HG03025 (cell line): ENCODE measurements at regions not wholly inside any gene's neighbourhood (a gene's known extent, or its start where the extent isn't known, plus 50 kb on each side); places are given as distances from the start of the nearest gene placed in this dataset.
"Not testable (repeated sequence)": the region's sequence is repeated elsewhere in the genome, so short reads cannot be mapped to it uniquely, and the experiment has no call there.

Experiments
- ATAC-seq: cut with Tn5 transposase; IDR thresholded peaks from one replicate; pipeline ENCODE4 v1.9.1; 2021; ENCODE audit warnings: mild to moderate bottlenecking, moderate library complexity; ENCODE audit not compliant: unreplicated experiment, low FRiP score

DNA sequence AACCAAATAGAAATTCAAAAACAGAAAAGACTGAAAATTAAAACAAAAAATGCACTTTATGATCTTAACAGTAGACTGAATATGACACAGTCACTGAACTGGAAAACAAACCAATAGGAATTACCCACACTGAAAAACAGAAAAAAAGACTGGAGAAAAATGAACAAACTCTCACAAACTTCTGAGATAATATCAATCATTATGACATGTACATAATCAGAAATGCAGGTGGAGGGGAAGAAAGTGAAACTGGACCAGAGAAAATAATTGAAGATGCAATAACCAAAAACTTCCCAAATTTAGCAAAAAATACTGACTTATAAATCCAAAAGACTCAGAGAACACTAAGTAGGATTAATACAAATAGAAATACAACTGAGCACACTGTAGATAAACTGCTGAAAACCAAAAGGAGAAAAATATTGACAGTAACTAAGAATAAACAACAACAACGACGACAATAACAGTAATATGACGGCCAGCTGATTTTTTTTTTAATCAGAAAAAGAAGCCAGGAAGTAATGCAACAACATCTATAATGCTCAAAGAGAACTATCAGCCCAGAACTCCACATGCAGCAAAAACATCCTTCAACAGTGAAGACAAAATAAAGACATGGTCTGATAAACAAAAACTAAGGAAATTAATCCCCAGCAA lies 108.1 kb downstream of the ZFAND4 start:
- no peak for ATAC-seq

GRCh38 chr10:45561952-45562351 lies 110.6 kb downstream of the ZFAND4 start:
- ATAC-seq, result no peak

- ATAC-seq, result no peak
These were observed 112.3 kb downstream of the ZFAND4 start for GRCh38 chr10:45560262-45560661.

DNA sequence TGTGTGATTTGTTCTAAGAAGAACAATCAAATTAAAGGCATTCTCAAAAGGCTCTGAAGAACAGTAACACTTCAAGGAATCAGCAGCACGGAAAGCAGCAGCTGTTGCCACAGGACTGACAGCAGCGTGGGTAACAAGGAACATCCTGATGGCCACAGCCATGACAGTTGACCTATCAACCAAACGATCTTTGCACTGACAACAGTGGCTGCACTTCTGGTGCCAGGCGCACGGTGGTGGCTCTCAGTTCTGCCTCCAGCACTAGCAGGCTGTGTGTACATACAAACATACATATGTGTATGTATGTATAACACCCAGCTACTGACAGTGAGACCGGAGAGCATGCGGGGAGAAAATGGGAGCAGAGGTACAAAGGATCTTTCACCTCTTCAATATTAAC lies 114.1 kb downstream of the ZFAND4 start:
- no peak for ATAC-seq

DNA sequence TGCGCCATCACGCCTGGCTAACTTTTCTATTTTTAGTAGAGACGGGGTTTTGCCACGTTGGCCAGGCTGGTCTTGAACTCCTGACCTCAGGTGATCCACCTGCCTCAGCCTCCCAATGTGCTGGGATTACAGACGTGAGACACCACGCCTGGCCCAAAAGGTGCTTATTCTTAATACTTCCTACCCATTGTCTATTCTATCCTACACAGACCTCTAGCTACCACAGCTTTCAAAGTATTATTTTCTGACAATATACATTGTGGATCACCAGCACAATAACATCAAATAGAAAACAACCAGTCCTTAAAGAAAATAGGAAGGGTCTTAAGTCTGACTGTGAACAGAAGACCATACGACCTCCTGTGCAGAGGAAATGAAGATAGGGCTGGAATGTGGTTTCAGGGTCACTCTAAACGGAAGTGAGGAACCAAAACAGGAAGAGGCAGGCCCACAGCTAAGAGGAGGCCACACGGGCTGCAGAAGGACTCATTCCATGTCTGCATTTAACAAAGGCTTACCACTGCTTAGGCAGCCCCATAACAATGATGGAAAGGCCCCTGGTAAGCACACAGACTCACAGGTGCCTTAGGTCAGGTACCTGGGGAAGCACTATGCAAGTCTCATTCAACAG lies 115.2 kb downstream of the ZFAND4 start:
- ATAC-seq, result no peak

GRCh38 chr10:45555795-45556194 lies 116.8 kb downstream of the ZFAND4 start:
- ATAC-seq, result no peak

DNA sequence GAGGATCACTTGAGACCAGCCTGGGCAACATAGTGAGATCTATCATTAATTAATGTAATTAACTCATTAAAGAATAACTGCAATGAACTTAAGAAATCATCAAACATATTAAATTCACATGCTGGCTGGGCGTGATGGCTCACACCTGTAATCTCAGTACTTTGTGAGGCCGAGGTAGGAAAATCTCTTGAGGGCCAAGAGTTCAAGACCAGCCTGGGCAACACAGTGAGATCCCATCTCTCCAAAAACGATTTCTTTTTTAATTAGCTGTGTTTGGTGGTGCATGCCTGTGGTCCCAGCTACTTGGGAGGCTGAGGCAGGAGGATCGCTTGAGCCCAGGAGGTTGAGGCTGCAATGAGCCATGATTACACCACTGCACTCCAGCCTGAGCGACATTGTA lies 117.2 kb downstream of the ZFAND4 start:
- ATAC-seq, result not testable (repeated sequence)

GRCh38 chr10:45553613-45554012 lies 119.0 kb downstream of the ZFAND4 start:
- no peak for ATAC-seq

GRCh38 chr10:45553155-45553554 lies 119.4 kb downstream of the ZFAND4 start:
- ATAC-seq, result peak; percentile 63

DNA sequence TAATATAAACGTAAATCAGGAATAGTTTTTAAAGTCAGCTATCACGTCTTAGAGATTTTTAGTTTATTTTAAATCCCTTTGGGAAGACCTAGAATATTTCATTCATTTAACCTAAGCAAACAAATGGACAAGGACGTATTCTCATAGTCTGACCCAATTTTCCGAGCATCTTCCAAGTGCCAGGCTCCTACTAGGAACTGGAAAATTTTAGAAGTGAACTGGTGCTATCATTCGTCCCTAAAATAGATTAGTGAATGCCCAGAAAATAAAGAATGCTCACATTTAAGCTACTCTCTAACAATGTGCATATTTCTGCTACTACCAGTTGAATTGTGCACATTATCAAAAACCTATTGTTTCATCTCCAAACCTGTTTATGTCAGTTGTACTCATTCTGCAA lies 120.1 kb downstream of the ZFAND4 start:
- no peak for ATAC-seq

GRCh38 chr10:45550903-45551786 lies 121.4 kb downstream of the ZFAND4 start:
- no peak for ATAC-seq

DNA sequence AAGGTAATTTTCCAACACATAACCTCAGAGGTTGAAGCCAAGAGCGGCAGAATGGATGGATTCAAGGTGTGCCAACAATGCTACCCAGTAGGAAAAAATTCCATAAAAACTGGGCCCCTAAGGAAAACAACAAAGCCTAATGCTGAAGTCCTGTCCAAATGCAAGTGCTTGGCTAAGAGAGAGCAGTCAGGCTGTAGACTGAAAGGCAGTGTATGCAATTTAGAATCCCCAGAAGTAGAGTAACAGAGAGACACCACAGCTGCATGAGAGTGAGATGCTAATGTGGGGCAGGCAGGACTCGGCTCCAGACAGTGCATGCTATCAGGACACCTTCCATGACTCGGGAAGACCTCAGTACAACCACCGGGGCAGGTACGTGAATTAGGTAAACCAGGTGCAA lies 124.5 kb downstream of the ZFAND4 start:
- ATAC-seq, result no peak

DNA sequence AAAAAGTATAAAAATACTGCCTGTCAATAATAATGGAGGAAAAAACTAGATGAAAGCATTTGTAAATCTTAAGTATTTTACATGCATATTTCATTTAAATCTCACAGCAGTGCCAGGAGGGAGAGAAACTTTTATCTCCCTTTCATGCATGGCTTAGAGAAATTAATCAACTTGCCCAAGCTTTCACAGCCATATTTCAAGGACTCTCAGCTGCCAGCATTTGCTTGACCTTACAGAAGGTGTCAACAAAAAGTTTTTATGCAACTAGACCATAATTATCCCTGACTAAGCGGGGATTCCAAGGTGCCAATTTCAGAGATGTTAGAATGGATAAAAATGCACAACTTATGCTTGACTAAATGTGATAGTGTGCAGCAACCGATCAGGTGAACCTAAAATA lies 125.4 kb downstream of the ZFAND4 start:
- ATAC-seq, result no peak

DNA sequence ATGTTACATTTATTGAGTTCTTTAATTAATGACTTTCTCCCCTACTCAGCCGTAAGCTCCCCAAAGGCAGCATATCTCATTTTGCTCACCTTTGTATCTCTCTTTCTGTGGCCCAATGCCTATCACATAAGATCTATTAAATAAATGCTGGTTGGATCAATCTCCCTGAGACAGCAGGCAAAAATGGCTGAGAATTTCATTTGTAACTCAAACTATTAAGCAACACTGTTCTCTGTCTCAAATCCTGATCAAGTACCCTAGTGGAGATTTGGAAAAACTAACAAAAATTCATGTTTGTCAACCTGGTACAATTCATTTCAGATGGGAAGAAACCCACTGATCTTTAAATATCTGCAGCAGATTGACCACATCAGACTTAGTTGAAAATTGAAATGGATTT lies 127.4 kb downstream of the ZFAND4 start:
- ATAC-seq, result no peak

GRCh38 chr10:45544191-45544590 lies 128.4 kb downstream of the ZFAND4 start:
- ATAC-seq, result no peak

DNA sequence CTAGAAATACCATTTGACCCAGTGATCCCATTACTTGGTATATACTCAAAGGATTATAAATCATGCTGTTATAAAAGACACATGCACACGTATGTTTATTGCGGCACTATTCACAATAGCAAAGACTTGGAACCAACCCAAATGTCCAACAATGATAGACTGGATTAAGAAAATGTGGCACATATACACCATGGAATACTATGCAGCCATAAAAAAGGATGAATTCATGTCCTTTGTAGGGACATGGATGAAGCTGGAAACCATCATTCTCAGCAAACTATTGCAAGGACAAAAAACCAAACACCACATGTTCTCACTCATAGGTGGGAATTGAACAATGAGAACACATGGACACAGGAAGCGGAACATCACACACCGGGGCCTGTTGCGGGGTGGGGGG lies 131.5 kb downstream of the ZFAND4 start:
- not testable (repeated sequence) for ATAC-seq

- not testable (repeated sequence) for ATAC-seq
These were observed 132.0 kb downstream of the ZFAND4 start for GRCh38 chr10:45540589-45540988.

DNA sequence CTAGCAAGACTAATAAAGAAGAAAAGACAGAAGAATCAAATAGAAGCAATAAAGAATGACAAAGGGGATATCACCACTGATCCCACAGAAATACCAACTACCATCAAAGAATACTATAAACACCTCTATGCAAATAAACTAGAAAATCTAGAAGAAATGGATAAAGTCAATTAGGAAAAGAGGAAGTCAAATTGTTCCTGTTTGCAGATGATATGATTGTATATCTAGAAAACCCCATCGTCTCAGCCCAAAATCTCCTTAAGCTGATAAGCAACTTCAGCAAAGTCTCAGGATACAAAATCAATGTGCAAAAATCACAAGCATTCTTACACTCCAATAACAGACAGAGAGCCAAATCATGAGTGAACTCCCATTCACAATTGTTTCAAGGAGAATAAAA lies 133.0 kb downstream of the ZFAND4 start:
- ATAC-seq, result not testable (repeated sequence)

DNA sequence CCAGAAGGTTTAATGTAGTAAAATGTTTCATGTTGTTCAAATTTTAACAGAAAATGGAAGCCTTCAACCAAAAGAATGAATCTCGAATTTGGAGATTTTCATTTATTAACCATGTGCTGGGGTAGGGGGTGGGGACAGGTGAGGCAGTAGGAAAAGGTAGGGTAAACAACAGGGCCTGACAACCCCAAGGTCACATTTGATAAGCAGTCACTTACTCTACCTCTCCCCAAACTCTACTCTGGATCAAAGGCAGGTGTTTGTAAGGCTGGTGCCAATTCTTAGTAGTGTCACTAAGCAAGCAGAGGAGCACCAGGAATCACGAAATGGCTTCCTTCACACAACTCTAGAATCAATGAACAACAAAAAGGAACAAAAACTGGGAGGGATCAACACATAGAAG lies 138.0 kb downstream of the ZFAND4 start:
- no peak for ATAC-seq

GRCh38 chr10:45532480-45532879 lies 140.1 kb downstream of the ZFAND4 start:
- no peak for ATAC-seq

GRCh38 chr10:45526309-45526905 lies 146.2 kb downstream of the ZFAND4 start:
- ATAC-seq, result no peak
